ENCODE measurements at regions not wholly inside any gene's neighbourhood (a gene's known extent, or its start where the extent isn't known, plus 50 kb on each side); places are given as distances from the start of the nearest gene placed in this dataset.
"Not testable (repeated sequence)": the region's sequence is repeated elsewhere in the genome, so short reads cannot be mapped to it uniquely, and the experiment has no call there.

DNA sequence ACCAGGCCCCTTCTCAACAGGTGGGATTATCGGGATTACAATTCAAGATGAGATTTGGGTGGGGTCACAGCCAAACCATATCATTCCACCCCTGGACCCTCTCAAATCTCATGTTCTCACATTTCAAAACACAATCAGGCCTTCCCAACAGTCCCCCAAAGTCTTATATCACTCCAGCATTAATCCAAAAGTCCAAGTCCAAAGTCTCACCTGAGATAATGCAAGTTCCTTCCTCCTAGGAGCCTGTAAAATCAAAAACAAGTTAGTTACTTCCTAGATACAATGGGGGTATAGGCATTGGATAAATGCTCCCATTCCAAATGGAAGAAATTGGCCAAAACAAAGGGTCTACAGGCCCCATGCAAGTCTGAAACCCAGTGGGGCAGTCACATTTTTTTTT lies 111.1 kb upstream of the FAM9C start:
- TF ChIP-seq, protein P1, sequence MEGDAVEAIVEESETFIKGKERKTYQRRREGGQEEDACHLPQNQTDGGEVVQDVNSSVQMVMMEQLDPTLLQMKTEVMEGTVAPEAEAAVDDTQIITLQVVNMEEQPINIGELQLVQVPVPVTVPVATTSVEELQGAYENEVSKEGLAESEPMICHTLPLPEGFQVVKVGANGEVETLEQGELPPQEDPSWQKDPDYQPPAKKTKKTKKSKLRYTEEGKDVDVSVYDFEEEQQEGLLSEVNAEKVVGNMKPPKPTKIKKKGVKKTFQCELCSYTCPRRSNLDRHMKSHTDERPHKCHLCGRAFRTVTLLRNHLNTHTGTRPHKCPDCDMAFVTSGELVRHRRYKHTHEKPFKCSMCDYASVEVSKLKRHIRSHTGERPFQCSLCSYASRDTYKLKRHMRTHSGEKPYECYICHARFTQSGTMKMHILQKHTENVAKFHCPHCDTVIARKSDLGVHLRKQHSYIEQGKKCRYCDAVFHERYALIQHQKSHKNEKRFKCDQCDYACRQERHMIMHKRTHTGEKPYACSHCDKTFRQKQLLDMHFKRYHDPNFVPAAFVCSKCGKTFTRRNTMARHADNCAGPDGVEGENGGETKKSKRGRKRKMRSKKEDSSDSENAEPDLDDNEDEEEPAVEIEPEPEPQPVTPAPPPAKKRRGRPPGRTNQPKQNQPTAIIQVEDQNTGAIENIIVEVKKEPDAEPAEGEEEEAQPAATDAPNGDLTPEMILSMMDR (conservative IDR thresholded peaks at IDR 0.05) = not testable (repeated sequence)
- not testable (repeated sequence) for TF ChIP-seq ZFX (IDR thresholded peaks at IDR 0.05)
